Nephron progenitor cell (in vitro differentiated cells): ENCODE measurements at regions not wholly inside any gene's neighbourhood (a gene's known extent, or its start where the extent isn't known, plus 50 kb on each side); places are given as distances from the start of the nearest gene placed in this dataset.

Experiments
- DNase-seq: peaks from one replicate; pipeline ENCODE4 v3.0.0; 2021
- H3K27ac Mint-ChIP-seq: 2 replicates; pipeline ENCODE4 v1.8.0; 2021; ENCODE audit warnings: mild to moderate bottlenecking, moderate library complexity, mixed read lengths
- H3K27me3 Mint-ChIP-seq: 2 replicates; pipeline ENCODE4 v1.8.0; 2021; ENCODE audit warnings: mild to moderate bottlenecking, low read depth, mixed read lengths; ENCODE audit not compliant: poor library complexity
- H3K36me3 Mint-ChIP-seq: 2 replicates; pipeline ENCODE4 v1.8.0; 2021; ENCODE audit warnings: low read depth, mixed read lengths
- H3K4me1 Mint-ChIP-seq: 2 replicates; pipeline ENCODE4 v1.8.0; 2021; ENCODE audit warnings: mixed read lengths
- H3K4me3 Mint-ChIP-seq: 2 replicates; pipeline ENCODE4 v1.8.0; 2021; ENCODE audit warnings: mild to moderate bottlenecking, moderate library complexity, mixed read lengths
- H3K9me3 Mint-ChIP-seq: 2 replicates; pipeline ENCODE4 v1.8.0; 2021; ENCODE audit warnings: mild to moderate bottlenecking, moderate library complexity, mixed read lengths
- CTCF ChIP-seq: fragments of 200-600 bp; sonication (generic); IDR thresholded peaks from 2 replicates; pipeline ENCODE4 v1.5.0; 2021; ENCODE audit warnings: antibody characterized with exemption

GRCh38 chr14:84533791-84534190 lies 996.2 kb upstream of the FLRT2 start:
- Mint-ChIP-seq H3K27ac (no peak overlapping the region), H3K9me3 (no peaks in the 10 kb centered on the region), H3K36me3 (no peaks in the 10 kb centered on the region), H3K4me1 (peaks cover 10% of the 10 kb centered on the region), H3K27me3 (no peaks in the 10 kb centered on the region), H3K4me3 (no peak overlapping the region)
- no peak for DNase-seq
- TF ChIP-seq CTCF: no peak

- H3K27me3 Mint-ChIP-seq: no peaks in the 10 kb centered on the region
- no peaks in the 10 kb centered on the region for H3K9me3 Mint-ChIP-seq
- no peak overlapping the region for H3K27ac Mint-ChIP-seq
- DNase-seq: no peak
- H3K4me1 Mint-ChIP-seq: peaks cover 12% of the 10 kb centered on the region
- H3K4me3 Mint-ChIP-seq: no peak overlapping the region
- H3K36me3 Mint-ChIP-seq: no peaks in the 10 kb centered on the region
- no peak for TF ChIP-seq CTCF
Observed at GRCh38 chr14:84535484-84535883, 994.5 kb upstream of the FLRT2 start.

- Mint-ChIP-seq H3K9me3 (no peaks in the 10 kb centered on the region), H3K4me3 (no peak overlapping the region), H3K27ac (no peak overlapping the region), H3K36me3 (no peaks in the 10 kb centered on the region), H3K27me3 (no peaks in the 10 kb centered on the region), H3K4me1 (peaks cover 17% of the 10 kb centered on the region)
- TF ChIP-seq CTCF: no peak
- no peak for DNase-seq
Observed at GRCh38 chr14:84535976-84536375, 994.0 kb upstream of the FLRT2 start.

GRCh38 chr14:84541018-84541417 lies 988.9 kb upstream of the FLRT2 start:
- Mint-ChIP-seq H3K9me3 (no peaks in the 10 kb centered on the region), H3K27me3 (peaks cover 6% of the 10 kb centered on the region), H3K27ac (no peak overlapping the region), H3K4me1 (peaks cover 12% of the 10 kb centered on the region), H3K4me3 (no peak overlapping the region), H3K36me3 (no peaks in the 10 kb centered on the region)
- TF ChIP-seq CTCF: no peak
- no peak for DNase-seq

GRCh38 chr14:84543859-84544258 lies 986.1 kb upstream of the FLRT2 start:
- no peak overlapping the region for H3K27ac Mint-ChIP-seq
- no peaks in the 10 kb centered on the region for H3K36me3 Mint-ChIP-seq
- DNase-seq: no peak
- no peaks in the 10 kb centered on the region for H3K9me3 Mint-ChIP-seq
- peaks cover 9% of the 10 kb centered on the region for H3K27me3 Mint-ChIP-seq
- TF ChIP-seq CTCF: no peak
- no peak overlapping the region for H3K4me3 Mint-ChIP-seq
- peaks cover 7% of the 10 kb centered on the region for H3K4me1 Mint-ChIP-seq

- Mint-ChIP-seq H3K4me3 (no peak overlapping the region), H3K4me1 (peaks cover 7% of the 10 kb centered on the region), H3K27me3 (peaks cover 9% of the 10 kb centered on the region), H3K27ac (no peak overlapping the region), H3K36me3 (no peaks in the 10 kb centered on the region), H3K9me3 (no peaks in the 10 kb centered on the region)
- TF ChIP-seq CTCF: no peak
- DNase-seq: no peak
Observed at GRCh38 chr14:84544486-84545131, 985.3 kb upstream of the FLRT2 start.
